ENCODE measurements at regions not wholly inside any gene's neighbourhood (a gene's known extent, or its start where the extent isn't known, plus 50 kb on each side); places are given as distances from the start of the nearest gene placed in this dataset.

GRCh38 chr2:163011000-163011399 is 172.4 kb upstream of the KCNH7 start:
- no peak overlapping the region for H3K4me3 ChIP-seq (ENCODE audit: low read depth, low read length)
- CTCF ChIA-PET, result no interaction called here
- POLR2A ChIA-PET, result no interaction called here
- no peak for DNase-seq (ENCODE audit: low read depth, low spot score)
- TF ChIP-seq CTCF (IDR thresholded peaks at IDR 0.05; ENCODE audit: insufficient read depth, low read length, missing control alignments), result no peak

- no peak for DNase-seq (ENCODE audit: low read depth, low spot score)
- CTCF ChIA-PET, result no interaction called here
- no peak for TF ChIP-seq CTCF (IDR thresholded peaks at IDR 0.05; ENCODE audit: insufficient read depth, low read length, missing control alignments)
- POLR2A ChIA-PET, result no interaction called here
- H3K4me3 ChIP-seq (ENCODE audit: low read depth, low read length), result no peak overlapping the region
Observed at GRCh38 chr2:163008642-163009041, 170.1 kb upstream of the KCNH7 start.

GRCh38 chr2:162994718-162995117 is 156.2 kb upstream of the KCNH7 start:
- no peak for DNase-seq (ENCODE audit: low read depth, low spot score)
- POLR2A ChIA-PET, result no interaction called here
- H3K4me3 ChIP-seq (ENCODE audit: low read depth, low read length), result no peak overlapping the region
- no peak for TF ChIP-seq CTCF (IDR thresholded peaks at IDR 0.05; ENCODE audit: insufficient read depth, low read length, missing control alignments)
- CTCF ChIA-PET, result no interaction called here

- ChIA-PET CTCF (no interaction called here), POLR2A (no interaction called here)
- no peak for TF ChIP-seq CTCF (IDR thresholded peaks at IDR 0.05; ENCODE audit: insufficient read depth, low read length, missing control alignments)
- no peak for DNase-seq (ENCODE audit: low read depth, low spot score)
- H3K4me3 ChIP-seq (ENCODE audit: low read depth, low read length), result no peak overlapping the region
Observed at GRCh38 chr2:162992828-162993227, 154.3 kb upstream of the KCNH7 start.

GRCh38 chr2:162989507-162989906 is 150.9 kb upstream of the KCNH7 start:
- ChIA-PET CTCF (no interaction called here), POLR2A (no interaction called here)
- DNase-seq (ENCODE audit: low read depth, low spot score), result no peak
- H3K4me3 ChIP-seq (ENCODE audit: low read depth, low read length), result no peak overlapping the region
- TF ChIP-seq CTCF (IDR thresholded peaks at IDR 0.05; ENCODE audit: insufficient read depth, low read length, missing control alignments), result no peak

- no peak for DNase-seq (ENCODE audit: low read depth, low spot score)
- CTCF ChIA-PET, result no interaction called here
- TF ChIP-seq CTCF (IDR thresholded peaks at IDR 0.05; ENCODE audit: insufficient read depth, low read length, missing control alignments), result no peak
- H3K4me3 ChIP-seq (ENCODE audit: low read depth, low read length), result no peak overlapping the region
- POLR2A ChIA-PET, result no interaction called here
Observed at GRCh38 chr2:162974771-162975170, 136.2 kb upstream of the KCNH7 start.
